HEK293 (cell line): ENCODE measurements at regions not wholly inside any gene's neighbourhood (a gene's known extent, or its start where the extent isn't known, plus 50 kb on each side); places are given as distances from the start of the nearest gene placed in this dataset.

ENCODE experiments used
- CTCF ChIA-PET: fragments of 350-600 bp; formaldehyde crosslinking; extraction: SDS; loops from one replicate; lab custom pipeline; 2021; ENCODE audit warnings: antibody characterized with exemption; lab: Yijun Ruan, JAX
- POLR2A ChIA-PET: fragments of 300-600 bp; formaldehyde crosslinking; extraction: SDS; loops from one replicate; lab custom pipeline; 2020; ENCODE audit warnings: antibody characterized with exemption, inconsistent platforms; lab: Yijun Ruan, JAX
- H3K27ac ChIP-seq: fragments of 200-500 bp; sonication (Bioruptor generic); 2 replicates; pipeline ENCODE4 v1.5.1; 2014; ENCODE audit warnings: low read depth, low read length, control low read depth, inconsistent platforms; ENCODE audit errors: extremely low read depth
- H3K36me3 ChIP-seq, 2 experiments: fragments of 200-500 bp in 1 of 2; sonication (Bioruptor generic) in 1 of 2; 1 replicate in 1 of 2; 2 replicates in 1 of 2; pipeline ENCODE4 v1.5.1; 2014 to 2017; ENCODE audit warnings: inconsistent platforms in 2 of 2, low read length in 2 of 2; ENCODE audit not compliant: control insufficient read depth in 2 of 2, insufficient read depth in 1 of 2
- H3K4me1 ChIP-seq: fragments of 200-500 bp; sonication (Bioruptor generic); 2 replicates; pipeline ENCODE4 v1.5.1; 2014; ENCODE audit warnings: mild to moderate bottlenecking, low read length, inconsistent platforms; ENCODE audit not compliant: control insufficient read depth, insufficient read depth
- H3K4me3 ChIP-seq: 2 replicates; pipeline ENCODE4 v1.5.1; 2011; ENCODE audit warnings: low read depth, mild to moderate bottlenecking, control low read depth, low read length, moderate library complexity
- H3K9me3 ChIP-seq: fragments of 200-500 bp; sonication (Bioruptor generic); 2 replicates; pipeline ENCODE4 v1.5.1; 2014; ENCODE audit warnings: low read depth, low read length, inconsistent platforms; ENCODE audit not compliant: control insufficient read depth, insufficient read depth
- KLF16 ChIP-seq: fragments of 450-650 bp; formaldehyde crosslinking; IDR thresholded peaks from 2 replicates; pipeline ENCODE4 v1.5.1; 2017; ENCODE audit warnings: missing biosample characterization, missing genetic modification characterization
- PATZ1 ChIP-seq: fragments of 450-650 bp; formaldehyde crosslinking; IDR thresholded peaks from 2 replicates; pipeline ENCODE4 v1.5.1; 2016; ENCODE audit warnings: missing biosample characterization, missing genetic modification characterization
- REPIN1 ChIP-seq: fragments of 450-650 bp; formaldehyde crosslinking; IDR thresholded peaks from 2 replicates; pipeline ENCODE4 v1.5.1; 2017; ENCODE audit warnings: missing biosample characterization, missing genetic modification characterization, low read depth
- REST ChIP-seq: fragments of 450-650 bp; formaldehyde crosslinking; IDR thresholded peaks from 2 replicates; pipeline ENCODE4 v1.5.1; 2016; ENCODE audit warnings: missing biosample characterization, missing genetic modification characterization
- SCRT1 ChIP-seq: fragments of 450-650 bp; formaldehyde crosslinking; IDR thresholded peaks from 2 replicates; pipeline ENCODE4 v1.5.1; 2016; ENCODE audit warnings: missing biosample characterization, missing genetic modification characterization, borderline replicate concordance
- SP2 ChIP-seq: fragments of 450-650 bp; formaldehyde crosslinking; IDR thresholded peaks from 2 replicates; pipeline ENCODE4 v1.5.1; 2016; ENCODE audit warnings: missing biosample characterization, missing genetic modification characterization
- ZBTB20 ChIP-seq: fragments of 450-650 bp; formaldehyde crosslinking; IDR thresholded peaks from 2 replicates; pipeline ENCODE4 v1.5.1; 2016; ENCODE audit warnings: missing biosample characterization, missing genetic modification characterization
- ZFP41 ChIP-seq: fragments of 450-650 bp; formaldehyde crosslinking; IDR thresholded peaks from 2 replicates; pipeline ENCODE4 v1.5.1; 2016; ENCODE audit warnings: missing biosample characterization, missing genetic modification characterization, borderline replicate concordance
- ZNF132 ChIP-seq: fragments of 450-650 bp; formaldehyde crosslinking; IDR thresholded peaks from 2 replicates; pipeline ENCODE4 v1.5.1; 2017; ENCODE audit warnings: missing biosample characterization, missing genetic modification characterization, borderline replicate concordance
- ZNF148 ChIP-seq: fragments of 450-650 bp; formaldehyde crosslinking; IDR thresholded peaks from 2 replicates; pipeline ENCODE4 v1.5.0; 2017; ENCODE audit warnings: missing biosample characterization, missing genetic modification characterization, borderline replicate concordance
- ZNF324 ChIP-seq: fragments of 450-650 bp; formaldehyde crosslinking; IDR thresholded peaks from 2 replicates; pipeline ENCODE4 v1.5.1; 2016; ENCODE audit warnings: missing biosample characterization, missing genetic modification characterization
- ZNF391 ChIP-seq: fragments of 450-650 bp; formaldehyde crosslinking; IDR thresholded peaks from 2 replicates; pipeline ENCODE4 v1.5.1; 2016; ENCODE audit warnings: low read depth, missing biosample characterization, missing genetic modification characterization, borderline replicate concordance
- ZNF416 ChIP-seq: fragments of 450-650 bp; formaldehyde crosslinking; IDR thresholded peaks from 2 replicates; pipeline ENCODE4 v1.5.1; 2016; ENCODE audit warnings: missing biosample characterization, missing genetic modification characterization
- ZNF473 ChIP-seq: fragments of 450-650 bp; formaldehyde crosslinking; IDR thresholded peaks from 2 replicates; pipeline ENCODE4 v1.5.1; 2017; ENCODE audit warnings: missing biosample characterization, missing genetic modification characterization
- ZNF48 ChIP-seq: fragments of 450-650 bp; formaldehyde crosslinking; IDR thresholded peaks from 2 replicates; pipeline ENCODE4 v1.5.1; 2016; ENCODE audit warnings: missing biosample characterization, missing genetic modification characterization
- ZNF488 ChIP-seq: fragments of 450-650 bp; formaldehyde crosslinking; IDR thresholded peaks from 2 replicates; pipeline ENCODE4 v1.5.1; 2016; ENCODE audit warnings: missing biosample characterization, missing genetic modification characterization
- ZNF529 ChIP-seq: fragments of 450-650 bp; formaldehyde crosslinking; IDR thresholded peaks from 2 replicates; pipeline ENCODE4 v1.5.1; 2017; ENCODE audit warnings: missing genetic modification characterization, missing biosample characterization; ENCODE audit not compliant: insufficient replicate concordance
- ZNF580 ChIP-seq: fragments of 450-650 bp; formaldehyde crosslinking; IDR thresholded peaks from 2 replicates; pipeline ENCODE4 v1.5.1; 2016; ENCODE audit warnings: missing biosample characterization, missing genetic modification characterization
- ZNF670 ChIP-seq: fragments of 450-650 bp; formaldehyde crosslinking; IDR thresholded peaks from 2 replicates; pipeline ENCODE4 v1.5.1; 2016; ENCODE audit warnings: missing biosample characterization, missing genetic modification characterization, low read depth
- ZNF701 ChIP-seq: fragments of 450-650 bp; formaldehyde crosslinking; IDR thresholded peaks from 2 replicates; pipeline ENCODE4 v1.5.1; 2016; ENCODE audit warnings: missing biosample characterization, missing genetic modification characterization
- ZNF747 ChIP-seq: fragments of 450-650 bp; formaldehyde crosslinking; IDR thresholded peaks from 2 replicates; pipeline ENCODE4 v1.5.1; 2016; ENCODE audit warnings: missing biosample characterization, missing genetic modification characterization
- ZNF777 ChIP-seq: fragments of 450-650 bp; formaldehyde crosslinking; IDR thresholded peaks from 2 replicates; pipeline ENCODE4 v1.5.1; 2017; ENCODE audit warnings: missing biosample characterization, missing genetic modification characterization, borderline replicate concordance
- ZSCAN4 ChIP-seq: fragments of 450-650 bp; formaldehyde crosslinking; IDR thresholded peaks from 2 replicates; pipeline ENCODE4 v1.5.1; 2017; ENCODE audit warnings: missing biosample characterization, missing genetic modification characterization

- H3K4me3 ChIP-seq = no peak overlapping the region
- CTCF ChIA-PET = interaction anchor here (0.6 kb wide), 1 partner anchor 99 kb away, joined by 3 read pairs; no protein-coding TSS in a partner anchor
- POLR2A ChIA-PET = no interaction called here
- H3K9me3 ChIP-seq = no peaks in the 10 kb centered on the region
- H3K27ac ChIP-seq = no peak overlapping the region
- no peaks in the 10 kb centered on the region for H3K4me1 ChIP-seq
- H3K36me3 ChIP-seq = no peaks in the 10 kb centered on the region
- no peak for TF ChIP-seq ZFP41 (tag by site-specific recombination)
- no peak for TF ChIP-seq ZNF777
- no peak for TF ChIP-seq ZNF747 (tag by site-specific recombination)
- no peak for TF ChIP-seq ZNF701
- no peak for TF ChIP-seq SCRT1
- no peak for TF ChIP-seq ZNF148
- TF ChIP-seq KLF16 (tag by site-specific recombination) = no peak
- no peak for TF ChIP-seq ZNF529 (tag by site-specific recombination)
- no peak for TF ChIP-seq REST (tag by site-specific recombination)
- no peak for TF ChIP-seq ZNF48 (tag by site-specific recombination)
- TF ChIP-seq ZNF391 (tag by site-specific recombination) = no peak
- no peak for TF ChIP-seq ZNF580
- no peak for TF ChIP-seq ZNF324 (tag by site-specific recombination)
These were observed 313.6 kb downstream of the ETS1 start for GRCh38 chr11:128273736-128274135.

- no peak overlapping the region for H3K4me3 ChIP-seq
- no peak overlapping the region for H3K27ac ChIP-seq
- H3K36me3 ChIP-seq = no peaks in the 10 kb centered on the region
- CTCF ChIA-PET = no interaction called here
- TF ChIP-seq ZNF670 = no peak
- H3K9me3 ChIP-seq = no peaks in the 10 kb centered on the region
- no peaks in the 10 kb centered on the region for H3K4me1 ChIP-seq
- POLR2A ChIA-PET = no interaction called here
These were observed 316.0 kb downstream of the ETS1 start for GRCh38 chr11:128271401-128271800.

- ChIA-PET CTCF (interaction anchor here (0.7 kb wide), 2 partner anchors 93 to 190 kb away, joined by 3 to 5 read pairs; no protein-coding TSS in a partner anchor), POLR2A (no interaction called here)
- Histone ChIP-seq H3K27ac (no peak overlapping the region), H3K9me3 (no peaks in the 10 kb centered on the region), H3K36me3 (no peaks in the 10 kb centered on the region), H3K4me1 (no peaks in the 10 kb centered on the region), H3K4me3 (no peak overlapping the region)
- no peak for TF ChIP-seq ZNF416 (tag by site-specific recombination)
- no peak for TF ChIP-seq SP2 (tag by site-specific recombination)
- TF ChIP-seq PATZ1 (tag by site-specific recombination) = no peak
- TF ChIP-seq ZSCAN4 (tag by site-specific recombination) = no peak
- no peak for TF ChIP-seq ZNF488 (tag by site-specific recombination)
- no peak for TF ChIP-seq ZNF473 (tag by site-specific recombination)
- no peak for TF ChIP-seq ZBTB20
- no peak for TF ChIP-seq REPIN1
- no peak for TF ChIP-seq ZNF132 (tag by site-specific recombination)
These were observed 317.9 kb downstream of the ETS1 start for GRCh38 chr11:128269466-128269865.
